NB4 (cell line): ENCODE measurements at regions not wholly inside any gene's neighbourhood (a gene's known extent, or its start where the extent isn't known, plus 50 kb on each side); places are given as distances from the start of the nearest gene placed in this dataset.

Experiments
- DNase-seq: peaks from one replicate; pipeline ENCODE4 v3.0.0; 2010; ENCODE audit warnings: low read depth
- H3K4me3 ChIP-seq: one replicate; pipeline ENCODE4 v1.5.1; 2011; ENCODE audit warnings: mild to moderate bottlenecking, low read depth, low read length, moderate library complexity
- MYC ChIP-seq: IDR thresholded peaks from 2 replicates; pipeline ENCODE4 v1.6.1; 2011; ENCODE audit warnings: low read depth, low read length
- POLR2A ChIP-seq: IDR thresholded peaks from 2 replicates; pipeline ENCODE4 v1.6.1; 2011; ENCODE audit warnings: mild to moderate bottlenecking; ENCODE audit not compliant: insufficient read length; ENCODE audit errors: extremely low read depth
- TF ChIP-seq, protein P1 (sequence below): IDR thresholded peaks from 2 replicates; pipeline ENCODE4 v1.6.1; 2011; ENCODE audit warnings: low read depth, low read length
- TF ChIP-seq, protein P2 (sequence below): IDR thresholded peaks from one replicate; pipeline ENCODE4 v1.5.1; 2012; ENCODE audit warnings: low read depth, low read length

DNA sequence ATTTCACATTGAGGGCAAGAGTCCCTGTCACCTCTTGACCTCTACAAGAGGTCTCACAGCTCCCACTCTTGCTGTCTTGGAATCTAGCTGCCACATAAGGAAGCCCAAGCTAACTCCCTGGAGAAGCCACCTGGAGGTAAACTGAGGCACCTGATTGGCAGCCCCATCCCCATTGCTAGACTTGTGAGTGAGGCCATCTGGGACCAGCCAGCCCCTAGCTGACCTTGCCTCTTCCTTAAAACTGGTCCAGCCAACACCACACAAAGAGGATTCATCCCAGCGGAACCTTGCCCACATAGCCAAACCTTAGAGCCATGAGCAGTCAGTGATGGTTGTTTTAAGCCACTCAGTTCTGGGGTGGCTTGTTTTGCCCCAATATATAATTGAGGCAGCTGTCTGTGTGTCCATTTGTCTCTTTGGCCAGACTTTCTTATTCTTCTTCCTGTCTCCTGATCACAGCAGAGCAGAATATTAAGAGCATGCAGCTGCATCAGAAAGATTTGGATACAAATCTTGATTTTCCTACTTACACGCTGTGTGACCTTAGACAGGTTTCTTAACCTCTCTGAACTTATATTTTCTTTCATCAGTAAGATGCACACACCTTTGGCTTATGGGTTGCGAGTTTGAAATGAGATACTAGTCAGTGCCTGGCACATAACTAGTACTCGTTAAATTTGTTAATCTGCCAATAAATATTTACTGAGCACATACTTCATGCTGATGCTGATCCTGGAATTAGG is 74.3 kb upstream of the TP53I11 start:
- no peak overlapping the region for H3K4me3 ChIP-seq
- TF ChIP-seq, protein P1, sequence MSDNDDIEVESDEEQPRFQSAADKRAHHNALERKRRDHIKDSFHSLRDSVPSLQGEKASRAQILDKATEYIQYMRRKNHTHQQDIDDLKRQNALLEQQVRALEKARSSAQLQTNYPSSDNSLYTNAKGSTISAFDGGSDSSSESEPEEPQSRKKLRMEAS = no peak
- TF ChIP-seq, protein P2, sequence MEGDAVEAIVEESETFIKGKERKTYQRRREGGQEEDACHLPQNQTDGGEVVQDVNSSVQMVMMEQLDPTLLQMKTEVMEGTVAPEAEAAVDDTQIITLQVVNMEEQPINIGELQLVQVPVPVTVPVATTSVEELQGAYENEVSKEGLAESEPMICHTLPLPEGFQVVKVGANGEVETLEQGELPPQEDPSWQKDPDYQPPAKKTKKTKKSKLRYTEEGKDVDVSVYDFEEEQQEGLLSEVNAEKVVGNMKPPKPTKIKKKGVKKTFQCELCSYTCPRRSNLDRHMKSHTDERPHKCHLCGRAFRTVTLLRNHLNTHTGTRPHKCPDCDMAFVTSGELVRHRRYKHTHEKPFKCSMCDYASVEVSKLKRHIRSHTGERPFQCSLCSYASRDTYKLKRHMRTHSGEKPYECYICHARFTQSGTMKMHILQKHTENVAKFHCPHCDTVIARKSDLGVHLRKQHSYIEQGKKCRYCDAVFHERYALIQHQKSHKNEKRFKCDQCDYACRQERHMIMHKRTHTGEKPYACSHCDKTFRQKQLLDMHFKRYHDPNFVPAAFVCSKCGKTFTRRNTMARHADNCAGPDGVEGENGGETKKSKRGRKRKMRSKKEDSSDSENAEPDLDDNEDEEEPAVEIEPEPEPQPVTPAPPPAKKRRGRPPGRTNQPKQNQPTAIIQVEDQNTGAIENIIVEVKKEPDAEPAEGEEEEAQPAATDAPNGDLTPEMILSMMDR = no peak
- no peak for TF ChIP-seq MYC
- TF ChIP-seq POLR2A = no peak
- no peak for DNase-seq

DNA sequence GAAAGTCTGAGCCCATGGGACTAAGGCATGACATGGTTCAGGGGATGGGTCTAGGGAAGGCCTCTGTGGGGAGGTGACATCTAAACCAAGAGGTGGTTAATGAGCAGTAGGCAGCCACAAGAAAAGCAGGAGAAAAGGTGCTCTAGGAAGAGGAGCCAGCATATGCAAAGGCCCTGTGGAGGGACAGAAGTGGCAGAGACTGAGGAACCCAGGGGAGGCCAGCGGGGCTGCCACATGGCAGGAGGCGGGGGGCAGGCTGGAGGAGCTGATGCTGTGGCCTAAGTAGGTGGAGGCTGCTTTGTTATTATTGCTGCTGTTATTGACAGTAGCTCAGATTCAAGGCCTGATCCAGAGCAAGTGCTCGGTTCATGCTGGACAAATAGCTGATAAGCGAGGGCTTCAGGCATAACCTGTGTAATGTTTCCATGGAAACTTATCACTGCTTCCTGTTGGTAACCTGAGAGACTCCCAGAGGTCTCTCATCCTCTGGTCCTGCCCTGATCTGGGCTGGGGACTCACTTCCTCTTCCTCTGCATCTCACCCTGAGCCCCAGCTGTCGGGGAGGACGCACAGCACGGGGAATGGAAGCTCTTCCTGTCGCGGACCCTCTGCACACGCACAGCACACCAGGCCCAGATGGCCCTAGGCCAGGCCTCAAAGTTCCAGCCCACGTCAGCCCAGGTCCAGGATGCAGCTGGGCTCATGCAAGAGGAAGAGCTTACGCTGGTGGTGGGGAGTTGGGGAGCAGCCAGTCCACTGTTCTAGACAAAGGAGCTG is 75.2 kb upstream of the TP53I11 start:
- peak; percentile 43 for DNase-seq
- TF ChIP-seq POLR2A = no peak
- no peak for TF ChIP-seq MYC
- TF ChIP-seq, protein P1 = no peak
- no peak overlapping the region for H3K4me3 ChIP-seq

DNA sequence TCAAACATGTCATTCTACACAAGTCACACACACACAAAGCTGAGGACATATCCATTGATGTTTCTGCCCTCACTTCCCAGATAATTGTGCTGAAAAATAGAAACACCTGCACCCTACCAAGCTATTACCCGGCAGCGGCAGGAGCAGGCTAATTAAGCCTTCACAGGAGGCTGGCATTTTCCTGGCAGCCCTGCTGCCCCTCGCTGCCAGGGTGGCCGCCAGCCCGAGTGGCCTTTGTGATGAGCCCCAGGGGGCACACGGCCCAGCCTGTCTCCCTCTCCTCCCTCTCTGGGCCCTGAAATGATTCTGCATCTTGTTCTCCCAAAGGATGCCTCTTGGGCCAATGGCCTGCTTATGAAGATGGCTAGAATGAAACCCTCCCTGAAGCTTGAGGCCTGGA is 76.2 kb upstream of the TP53I11 start:
- TF ChIP-seq MYC (no peak), POLR2A (no peak)
- TF ChIP-seq, protein P1 = no peak
- TF ChIP-seq, protein P2 = no peak
- no peak overlapping the region for H3K4me3 ChIP-seq
- DNase-seq = no peak

DNA sequence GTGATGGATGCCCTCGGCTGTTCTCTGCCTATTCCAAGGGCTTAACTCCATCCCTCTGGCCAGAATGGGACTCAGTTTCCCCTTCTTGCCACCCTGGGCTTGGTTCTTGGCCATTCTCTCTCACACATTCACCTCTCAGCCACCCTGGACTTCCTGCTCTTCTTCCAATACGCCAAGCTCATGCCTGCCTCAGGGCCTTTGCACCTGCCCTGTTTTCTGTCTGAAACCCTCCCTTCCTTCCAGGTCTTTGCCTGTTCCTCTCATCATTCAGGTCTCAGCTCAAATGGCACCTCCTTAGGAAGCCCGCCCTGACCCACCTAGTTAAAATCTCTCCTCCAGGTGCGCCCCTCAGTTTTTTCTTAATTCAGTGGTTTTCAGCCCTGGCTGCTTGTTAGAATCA is 76.6 kb upstream of the TP53I11 start:
- no peak overlapping the region for H3K4me3 ChIP-seq
- TF ChIP-seq, protein P2 = no peak
- TF ChIP-seq POLR2A = no peak
- no peak for TF ChIP-seq MYC
- TF ChIP-seq, protein P1 = no peak
- DNase-seq = no peak

DNA sequence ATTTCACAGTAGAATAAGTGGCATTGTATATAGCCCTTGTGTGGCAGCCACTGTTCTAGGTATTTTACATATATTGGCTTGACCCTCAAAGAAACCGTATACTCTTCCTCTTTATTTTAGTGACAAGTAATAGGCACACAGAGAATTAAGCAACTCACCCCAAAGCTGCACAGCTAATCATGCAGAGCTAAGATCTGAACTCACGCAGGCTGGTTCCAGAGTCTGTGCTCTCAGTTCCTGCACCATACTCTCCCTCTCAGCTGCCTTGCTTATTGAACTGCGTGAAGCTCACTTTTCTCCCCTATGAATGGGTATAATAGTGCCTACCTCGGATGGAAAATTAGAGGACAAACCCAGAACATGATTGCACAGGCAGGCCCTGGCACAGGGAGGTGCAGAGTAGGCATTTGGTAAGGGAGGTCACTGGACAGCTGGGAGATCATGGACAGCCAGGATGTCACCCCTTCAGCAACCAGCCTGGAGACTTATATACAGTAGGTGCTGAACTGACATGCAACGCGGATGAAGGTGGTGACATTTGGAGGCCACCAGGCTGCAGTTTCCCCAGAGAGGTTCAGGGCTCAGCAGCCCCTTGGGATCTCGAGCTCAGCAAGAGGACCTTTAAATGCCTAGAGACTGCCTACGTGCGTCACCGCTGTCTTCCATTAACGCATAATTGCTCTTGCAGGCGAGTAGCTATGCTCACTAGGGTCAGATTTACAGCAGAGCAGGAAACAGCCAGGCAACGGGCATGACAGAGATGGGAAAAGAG is 78.4 kb upstream of the TP53I11 start:
- no peak for TF ChIP-seq MYC
- TF ChIP-seq, protein P2 = no peak
- TF ChIP-seq, protein P1 = no peak
- TF ChIP-seq POLR2A = no peak

More for the DNA sequence above, 78.4 kb upstream of the TP53I11 start:
- no peak for DNase-seq
- no peak overlapping the region for H3K4me3 ChIP-seq
